Activated CD4-positive, CD25-positive, alpha-beta regulatory T cell (primary cell): ENCODE measurements at regions not wholly inside any gene's neighbourhood (a gene's known extent, or its start where the extent isn't known, plus 50 kb on each side); places are given as distances from the start of the nearest gene placed in this dataset.

Experiments used
- DNase-seq, 4 experiments: peaks; one replicate each; lab custom pipeline; 2025; lab: John Stamatoyannopoulos, UW

GRCh38 chr13:84446972-84447639 lies 564.8 kb upstream of the SLITRK1 start:
- no peak for DNase-seq

- DNase-seq = no peak
These were observed 563.5 kb upstream of the SLITRK1 start for GRCh38 chr13:84445776-84446175.

- no peak for DNase-seq
These were observed 561.2 kb upstream of the SLITRK1 start for GRCh38 chr13:84443463-84443862.

- DNase-seq = no peak
These were observed 556.8 kb upstream of the SLITRK1 start for GRCh38 chr13:84439108-84439507.

GRCh38 chr13:84433024-84433423 lies 550.8 kb upstream of the SLITRK1 start:
- no peak for DNase-seq

- DNase-seq = no peak
These were observed 549.4 kb upstream of the SLITRK1 start for GRCh38 chr13:84431646-84432045.

- no peak for DNase-seq
These were observed 548.2 kb upstream of the SLITRK1 start for GRCh38 chr13:84430446-84430845.

- DNase-seq = no peak
These were observed 547.7 kb upstream of the SLITRK1 start for GRCh38 chr13:84430015-84430414.

GRCh38 chr13:84418041-84418440 lies 535.8 kb upstream of the SLITRK1 start:
- no peak for DNase-seq

- DNase-seq = no peak
These were observed 535.1 kb upstream of the SLITRK1 start for GRCh38 chr13:84417416-84417815.

- DNase-seq = no peak
These were observed 530.7 kb upstream of the SLITRK1 start for GRCh38 chr13:84413016-84413415.

GRCh38 chr13:84405286-84405685 lies 523.0 kb upstream of the SLITRK1 start:
- no peak for DNase-seq

GRCh38 chr13:84400706-84401105 lies 518.4 kb upstream of the SLITRK1 start:
- no peak for DNase-seq

GRCh38 chr13:84399320-84400085 lies 517.2 kb upstream of the SLITRK1 start:
- no peak for DNase-seq

GRCh38 chr13:84393981-84394625 lies 511.8 kb upstream of the SLITRK1 start:
- no peak for DNase-seq

- DNase-seq = no peak
These were observed 498.6 kb upstream of the SLITRK1 start for GRCh38 chr13:84380866-84381265.

GRCh38 chr13:84377106-84377505 lies 494.8 kb upstream of the SLITRK1 start:
- DNase-seq = no peak

GRCh38 chr13:84366506-84366905 lies 484.2 kb upstream of the SLITRK1 start:
- no peak for DNase-seq

GRCh38 chr13:84362777-84363176 lies 480.5 kb upstream of the SLITRK1 start:
- DNase-seq = no peak

GRCh38 chr13:84360822-84361221 lies 478.5 kb upstream of the SLITRK1 start:
- no peak for DNase-seq

GRCh38 chr13:84358601-84359000 lies 476.3 kb upstream of the SLITRK1 start:
- DNase-seq = no peak

GRCh38 chr13:84352946-84353345 lies 470.7 kb upstream of the SLITRK1 start:
- no peak for DNase-seq

GRCh38 chr13:84339456-84339855 lies 457.2 kb upstream of the SLITRK1 start:
- DNase-seq = no peak
